ENCODE measurements at regions not wholly inside any gene's neighbourhood (a gene's known extent, or its start where the extent isn't known, plus 50 kb on each side); places are given as distances from the start of the nearest gene placed in this dataset.

- TF ChIP-seq CTCF (conservative IDR thresholded peaks at IDR 0.05) (no peak), EZH2 (IDR thresholded peaks at IDR 0.05; ENCODE audit: low read depth) (no peak)
Measured at GRCh38 chrX:7522860-7523259, 320.1 kb upstream of the VCX start.
